ENCODE measurements at regions not wholly inside any gene's neighbourhood (a gene's known extent, or its start where the extent isn't known, plus 50 kb on each side); places are given as distances from the start of the nearest gene placed in this dataset.

- H3K27me3 ChIP-seq (ENCODE audit: control insufficient read depth, extremely low read depth, insufficient read depth, low read length), result no peaks in the 10 kb centered on the region
- H2AFZ ChIP-seq (ENCODE audit: control insufficient read depth, low read length), result no peak overlapping the region
- DNase-seq (ENCODE audit: low read depth, low spot score) (no peak), FAIRE-seq (no peak)
- no peaks in the 10 kb centered on the region for H3K4me1 ChIP-seq (ENCODE audit: control insufficient read depth, extremely low read depth, insufficient read depth, low read length)
- H3K79me2 ChIP-seq (ENCODE audit: control insufficient read depth, insufficient read depth, low read length), result no peaks in the 10 kb centered on the region
- TF ChIP-seq CTCF (optimal IDR thresholded peaks at IDR 0.05 in 1 of 3, IDR thresholded peaks at IDR 0.05 in 1 of 3, conservative IDR thresholded peaks at IDR 0.05 in 1 of 3; ENCODE audit: extremely low read depth in 1 of 3, insufficient read depth in 2 of 3, low read length in 3 of 3), result no peak
- TF ChIP-seq EZH2 (IDR thresholded peaks at IDR 0.05; ENCODE audit: low read length), result no peak
- H3K9me3 ChIP-seq (ENCODE audit: control insufficient read depth, low read depth, low read length), result no peaks in the 10 kb centered on the region
- no peaks in the 10 kb centered on the region for H4K20me1 ChIP-seq (ENCODE audit: control insufficient read depth, extremely low read depth, insufficient read depth, low read length)
- H3K9ac ChIP-seq (ENCODE audit: control insufficient read depth, extremely low read depth, insufficient read depth, low read length), result no peak overlapping the region
- no peak overlapping the region for H3K4me3 ChIP-seq (ENCODE audit: control insufficient read depth in 2 of 3, extremely low read depth in 1 of 3, insufficient read depth in 2 of 3, low read depth in 1 of 3, low read length in 3 of 3)
- dilution Hi-C loops (cut with MboI; ENCODE audit: extremely low pct_ligation_motif_present, low sequenced_read_pairs), result no loop called here
- H3K4me2 ChIP-seq (ENCODE audit: control insufficient read depth, extremely low read depth, insufficient read depth, low read depth, low read length), result no peak overlapping the region
- H3K27ac ChIP-seq (ENCODE audit: control insufficient read depth, insufficient read depth, low read length), result no peak overlapping the region
- H3K9me1 ChIP-seq (ENCODE audit: control insufficient read depth, extremely low read depth, insufficient read depth, low read length), result no peaks in the 10 kb centered on the region
- no peaks in the 10 kb centered on the region for H3K36me3 ChIP-seq (ENCODE audit: control insufficient read depth in 2 of 2, extremely low read depth in 1 of 2, insufficient read depth in 2 of 2, low read length in 2 of 2)
Measured at GRCh38 chr4:167380964-167381363, 146.7 kb upstream of the SPOCK3 start.

GRCh38 chr4:167383291-167383690 is 149.0 kb upstream of the SPOCK3 start:
- no peak for FAIRE-seq
- no peak overlapping the region for H3K4me3 ChIP-seq (ENCODE audit: control insufficient read depth in 2 of 3, extremely low read depth in 1 of 3, insufficient read depth in 2 of 3, low read depth in 1 of 3, low read length in 3 of 3)
- dilution Hi-C loops (cut with MboI; ENCODE audit: extremely low pct_ligation_motif_present, low sequenced_read_pairs), result no loop called here

More at GRCh38 chr4:167383291-167383690, 149.0 kb upstream of the SPOCK3 start:
- Histone ChIP-seq H4K20me1 (ENCODE audit: control insufficient read depth, extremely low read depth, insufficient read depth, low read length) (no peaks in the 10 kb centered on the region), H3K36me3 (ENCODE audit: control insufficient read depth in 2 of 2, extremely low read depth in 1 of 2, insufficient read depth in 2 of 2, low read length in 2 of 2) (no peaks in the 10 kb centered on the region), H3K4me2 (ENCODE audit: control insufficient read depth, extremely low read depth, insufficient read depth, low read depth, low read length) (no peak overlapping the region), H3K9me1 (ENCODE audit: control insufficient read depth, extremely low read depth, insufficient read depth, low read length) (no peaks in the 10 kb centered on the region), H3K4me1 (ENCODE audit: control insufficient read depth, extremely low read depth, insufficient read depth, low read length) (no peaks in the 10 kb centered on the region), H3K27me3 (ENCODE audit: control insufficient read depth, extremely low read depth, insufficient read depth, low read length) (no peaks in the 10 kb centered on the region), H3K79me2 (ENCODE audit: control insufficient read depth, insufficient read depth, low read length) (no peaks in the 10 kb centered on the region), H3K27ac (ENCODE audit: control insufficient read depth, insufficient read depth, low read length) (no peak overlapping the region), H2AFZ (ENCODE audit: control insufficient read depth, low read length) (no peak overlapping the region), H3K9ac (ENCODE audit: control insufficient read depth, extremely low read depth, insufficient read depth, low read length) (no peak overlapping the region), H3K9me3 (ENCODE audit: control insufficient read depth, low read depth, low read length) (no peaks in the 10 kb centered on the region)
- TF ChIP-seq CTCF (optimal IDR thresholded peaks at IDR 0.05 in 1 of 3, IDR thresholded peaks at IDR 0.05 in 1 of 3, conservative IDR thresholded peaks at IDR 0.05 in 1 of 3; ENCODE audit: extremely low read depth in 1 of 3, insufficient read depth in 2 of 3, low read length in 3 of 3) (no peak), EZH2 (IDR thresholded peaks at IDR 0.05; ENCODE audit: low read length) (no peak)
- no peak for DNase-seq (ENCODE audit: low read depth, low spot score)

Measured in keratinocyte (primary cell).